GM12878 (cell line): ENCODE measurements at regions not wholly inside any gene's neighbourhood (a gene's known extent, or its start where the extent isn't known, plus 50 kb on each side); places are given as distances from the start of the nearest gene placed in this dataset.

Source experiments
- ATAC-seq: fragments of 200-7000 bp; cut with Tn5 transposase; 3 replicates; pipeline ENCODE4 v1.9.1; 2020; ENCODE audit warnings: mild to moderate bottlenecking, moderate library complexity
- BruUV-seq: library from RNA; stranded (reverse); fragments of 400-500 nt; replicated peaks from 2 replicates; lab custom pipeline; 2021; lab: Mats Ljungman, UMichigan
- CTCF ChIA-PET: fragments of 300-600 bp; sonication (Branson Sonifier 250); formaldehyde crosslinking; extraction: SDS; loops from one replicate; lab custom pipeline; 2021; ENCODE audit warnings: inconsistent platforms; lab: Yijun Ruan, JAX
- POLR2A ChIA-PET: fragments of 350-600 bp; formaldehyde crosslinking; extraction: SDS; loops from one replicate; lab custom pipeline; 2021; ENCODE audit warnings: inconsistent platforms; lab: Charles Lee
- RAD21 ChIA-PET: fragments of 300-600 bp; sonication (Branson Sonifier 250); formaldehyde crosslinking; loops from one replicate; lab custom pipeline; 2023; ENCODE audit warnings: antibody characterized with exemption; ENCODE audit not compliant: unreplicated experiment; lab: Charles Lee
- SMC1A ChIA-PET: fragments of 300-600 bp; sonication (Branson Sonifier 250); formaldehyde crosslinking; loops from one replicate; lab custom pipeline; 2023; ENCODE audit not compliant: unreplicated experiment, uncharacterized antibody; lab: Charles Lee
- DNase-seq: peaks from one replicate; pipeline ENCODE4 v3.0.0-alpha.2; 2011; ENCODE audit warnings: low read depth, low spot score
- FAIRE-seq: peaks from 3 replicates; lab custom pipeline; 2011; peaks lifted over from hg19 to GRCh38; lab: Jason Lieb, UNC
- H2AFZ ChIP-seq: 2 replicates; pipeline ENCODE4 v1.6.0; 2011; ENCODE audit warnings: low read depth, low read length, control low read depth; ENCODE audit not compliant: control insufficient read depth
- H3K27ac ChIP-seq: 2 replicates; pipeline ENCODE4 v1.5.1; 2011; ENCODE audit warnings: control low read depth; ENCODE audit not compliant: control insufficient read depth, insufficient read depth
- H3K27me3 ChIP-seq, 2 experiments: replicated peaks in 1 of 2; 2 replicates each; pipeline versions ENCODE4 v1.6.0 to v1.6.1; 2011; ENCODE audit warnings: low read length in 1 of 2; ENCODE audit not compliant: control insufficient read depth in 2 of 2, insufficient read depth in 2 of 2
- H3K36me3 ChIP-seq, 2 experiments: 2 replicates each; pipeline ENCODE4 v1.5.1; 2011; ENCODE audit warnings: low read length in 1 of 2; ENCODE audit not compliant: control insufficient read depth in 2 of 2, insufficient read depth in 2 of 2
- H3K4me1 ChIP-seq: 2 replicates; pipeline ENCODE4 v1.6.1; 2011; ENCODE audit warnings: mild to moderate bottlenecking, low read length, moderate library complexity, mixed read lengths; ENCODE audit not compliant: control insufficient read depth, insufficient read depth
- H3K4me2 ChIP-seq: 2 replicates; pipeline ENCODE4 v1.6.0; 2011; ENCODE audit warnings: control low read depth; ENCODE audit not compliant: control insufficient read depth, insufficient read depth
- H3K4me3 ChIP-seq: fragments of 200-600 bp; sonication (generic); 2 replicates; pipeline ENCODE4 v1.5.1; 2016
- H3K79me2 ChIP-seq: 2 replicates; pipeline ENCODE4 v1.6.0; 2011; ENCODE audit warnings: low read length; ENCODE audit not compliant: control insufficient read depth, insufficient read depth
- H3K9ac ChIP-seq: 2 replicates; pipeline ENCODE4 v1.8.0; 2011; ENCODE audit warnings: low read length, control low read depth, mixed read lengths; ENCODE audit not compliant: control insufficient read depth, insufficient read depth
- H3K9me3 ChIP-seq: replicated peaks from 3 replicates; pipeline ENCODE4 v1.5.1; 2011; ENCODE audit warnings: mild to moderate bottlenecking, low read length; ENCODE audit not compliant: control insufficient read depth, insufficient read depth
- H4K20me1 ChIP-seq: 2 replicates; pipeline ENCODE4 v1.6.0; 2011; ENCODE audit not compliant: control insufficient read depth, insufficient read depth
- CHD2 ChIP-seq: IDR thresholded peaks from 2 replicates; pipeline ENCODE4 v1.6.1; 2011; ENCODE audit warnings: low read depth, low read length, improper control_type of control experiment, borderline replicate concordance
- SMARCA5 ChIP-seq: fragments of 450-650 bp; IDR thresholded peaks from 2 replicates; pipeline ENCODE4 v1.6.1; 2017; ENCODE audit warnings: mild to moderate bottlenecking
- ZNF274 ChIP-seq: IDR thresholded peaks from one replicate; pipeline ENCODE4 v1.8.0; 2011; ENCODE audit not compliant: insufficient read length, insufficient read depth
- WGBS: methylation state at CpG from one replicate; pipeline ENCODE4 v1.1.6; 2016; ENCODE audit warnings: low lambda C conversion rate; ENCODE audit not compliant: insufficient replicate concordance, insufficient coverage; ENCODE audit errors: missing lambda C conversion rate; 5-methylcytosine and 5-hydroxymethylcytosine counted together
- in situ Hi-C: fragments of 300-500 bp; cut with MboI; formaldehyde crosslinking; loops from 9 replicates; pipeline ENCODE4 v1.14.3; 2018; ENCODE audit warnings: mixed read lengths
- intact Hi-C: fragments of 100-400 bp; cut with micrococcal nuclease; formaldehyde crosslinking; loops from one replicate; pipeline ENCODE4 v1.14.2; 2022; ENCODE audit not compliant: unreplicated experiment
- TF ChIP-seq, protein P1 (sequence below): fragments of 450-650 bp; conservative IDR thresholded peaks from 2 replicates; pipeline ENCODE4 v1.6.1; 2017; ENCODE audit warnings: mild to moderate bottlenecking, moderate library complexity
- TF ChIP-seq, protein P2 (sequence below): IDR thresholded peaks from 2 replicates; pipeline ENCODE4 v1.6.1; 2012; ENCODE audit warnings: low read depth, low read length, improper control_type of control experiment
- TF ChIP-seq, protein P3 (sequence below): fragments of 150-350 bp; IDR thresholded peaks from 2 replicates; pipeline ENCODE4 v1.6.1; 2016; ENCODE audit warnings: low read depth, low read length

DNA sequence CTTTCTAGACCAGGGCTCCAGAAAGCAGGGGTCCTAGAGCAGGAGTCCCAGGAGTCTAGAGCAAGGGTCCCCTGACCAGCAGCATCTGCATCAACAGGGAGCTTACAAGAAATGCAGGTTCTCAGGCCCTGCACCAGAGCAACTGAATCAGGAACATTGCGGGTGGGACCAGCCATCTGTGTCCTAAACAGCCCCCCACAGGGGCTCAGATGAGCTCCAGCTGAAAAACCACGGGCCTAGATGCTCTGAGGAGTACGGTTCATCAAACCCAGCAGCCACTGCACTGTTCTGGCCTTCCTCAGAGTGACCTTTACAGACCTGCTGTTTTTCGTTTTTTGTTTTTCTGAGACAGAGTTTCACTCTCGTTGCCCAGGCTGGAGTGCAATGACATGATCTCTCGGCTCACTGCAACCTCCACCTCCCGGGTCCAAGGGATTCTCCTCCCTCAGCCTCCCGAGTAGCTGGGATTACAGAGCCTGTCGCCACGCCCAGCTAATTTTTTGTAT is 438.2 kb downstream of the SOX9 start:
- ChIA-PET CTCF (interaction anchor here (0.6 to 12.0 kb wide), 44 partner anchors 10 to 815 kb away, joined by 3 to 527 read pairs (median 6); partner anchors contain the start of gene SSTR2), SMC1A (interaction anchor here (0.6 to 11.9 kb wide), 31 partner anchors 9 to 1396 kb away, joined by 3 to 349 read pairs (median 4); no protein-coding TSS in a partner anchor)
- Histone ChIP-seq H3K79me2 (no peaks in the 10 kb centered on the region), H3K4me1 (no peaks in the 10 kb centered on the region)
- DNase-seq, result no peak
- intact Hi-C loops, result loop anchor here (1.0 kb wide), 1 partner anchor 427 kb away; no protein-coding TSS in a partner anchor
- TF ChIP-seq, protein P1, sequence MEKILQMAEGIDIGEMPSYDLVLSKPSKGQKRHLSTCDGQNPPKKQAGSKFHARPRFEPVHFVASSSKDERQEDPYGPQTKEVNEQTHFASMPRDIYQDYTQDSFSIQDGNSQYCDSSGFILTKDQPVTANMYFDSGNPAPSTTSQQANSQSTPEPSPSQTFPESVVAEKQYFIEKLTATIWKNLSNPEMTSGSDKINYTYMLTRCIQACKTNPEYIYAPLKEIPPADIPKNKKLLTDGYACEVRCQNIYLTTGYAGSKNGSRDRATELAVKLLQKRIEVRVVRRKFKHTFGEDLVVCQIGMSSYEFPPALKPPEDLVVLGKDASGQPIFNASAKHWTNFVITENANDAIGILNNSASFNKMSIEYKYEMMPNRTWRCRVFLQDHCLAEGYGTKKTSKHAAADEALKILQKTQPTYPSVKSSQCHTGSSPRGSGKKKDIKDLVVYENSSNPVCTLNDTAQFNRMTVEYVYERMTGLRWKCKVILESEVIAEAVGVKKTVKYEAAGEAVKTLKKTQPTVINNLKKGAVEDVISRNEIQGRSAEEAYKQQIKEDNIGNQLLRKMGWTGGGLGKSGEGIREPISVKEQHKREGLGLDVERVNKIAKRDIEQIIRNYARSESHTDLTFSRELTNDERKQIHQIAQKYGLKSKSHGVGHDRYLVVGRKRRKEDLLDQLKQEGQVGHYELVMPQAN, result no peak
- TF ChIP-seq ZNF274 (no peak), CHD2 (no peak), SMARCA5 (no peak)
- TF ChIP-seq, protein P2, sequence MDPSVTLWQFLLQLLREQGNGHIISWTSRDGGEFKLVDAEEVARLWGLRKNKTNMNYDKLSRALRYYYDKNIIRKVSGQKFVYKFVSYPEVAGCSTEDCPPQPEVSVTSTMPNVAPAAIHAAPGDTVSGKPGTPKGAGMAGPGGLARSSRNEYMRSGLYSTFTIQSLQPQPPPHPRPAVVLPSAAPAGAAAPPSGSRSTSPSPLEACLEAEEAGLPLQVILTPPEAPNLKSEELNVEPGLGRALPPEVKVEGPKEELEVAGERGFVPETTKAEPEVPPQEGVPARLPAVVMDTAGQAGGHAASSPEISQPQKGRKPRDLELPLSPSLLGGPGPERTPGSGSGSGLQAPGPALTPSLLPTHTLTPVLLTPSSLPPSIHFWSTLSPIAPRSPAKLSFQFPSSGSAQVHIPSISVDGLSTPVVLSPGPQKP, result no peak
- TF ChIP-seq, protein P3, sequence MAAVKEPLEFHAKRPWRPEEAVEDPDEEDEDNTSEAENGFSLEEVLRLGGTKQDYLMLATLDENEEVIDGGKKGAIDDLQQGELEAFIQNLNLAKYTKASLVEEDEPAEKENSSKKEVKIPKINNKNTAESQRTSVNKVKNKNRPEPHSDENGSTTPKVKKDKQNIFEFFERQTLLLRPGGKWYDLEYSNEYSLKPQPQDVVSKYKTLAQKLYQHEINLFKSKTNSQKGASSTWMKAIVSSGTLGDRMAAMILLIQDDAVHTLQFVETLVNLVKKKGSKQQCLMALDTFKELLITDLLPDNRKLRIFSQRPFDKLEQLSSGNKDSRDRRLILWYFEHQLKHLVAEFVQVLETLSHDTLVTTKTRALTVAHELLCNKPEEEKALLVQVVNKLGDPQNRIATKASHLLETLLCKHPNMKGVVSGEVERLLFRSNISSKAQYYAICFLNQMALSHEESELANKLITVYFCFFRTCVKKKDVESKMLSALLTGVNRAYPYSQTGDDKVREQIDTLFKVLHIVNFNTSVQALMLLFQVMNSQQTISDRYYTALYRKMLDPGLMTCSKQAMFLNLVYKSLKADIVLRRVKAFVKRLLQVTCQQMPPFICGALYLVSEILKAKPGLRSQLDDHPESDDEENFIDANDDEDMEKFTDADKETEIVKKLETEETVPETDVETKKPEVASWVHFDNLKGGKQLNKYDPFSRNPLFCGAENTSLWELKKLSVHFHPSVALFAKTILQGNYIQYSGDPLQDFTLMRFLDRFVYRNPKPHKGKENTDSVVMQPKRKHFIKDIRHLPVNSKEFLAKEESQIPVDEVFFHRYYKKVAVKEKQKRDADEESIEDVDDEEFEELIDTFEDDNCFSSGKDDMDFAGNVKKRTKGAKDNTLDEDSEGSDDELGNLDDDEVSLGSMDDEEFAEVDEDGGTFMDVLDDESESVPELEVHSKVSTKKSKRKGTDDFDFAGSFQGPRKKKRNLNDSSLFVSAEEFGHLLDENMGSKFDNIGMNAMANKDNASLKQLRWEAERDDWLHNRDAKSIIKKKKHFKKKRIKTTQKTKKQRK, result no peak
- TF ChIP-seq, all 136 proteins: peak for 0
- H3K9me3 ChIP-seq, result no peaks in the 10 kb centered on the region
- H3K9ac ChIP-seq, result no peak overlapping the region
- ATAC-seq, result peak; percentile 13; the same call in 2 of the 3 replicates
- no peak overlapping the region for H2AFZ ChIP-seq
- no peak for FAIRE-seq
- ChIA-PET POLR2A (interaction anchor here (1.0 to 2.1 kb wide), 2 partner anchors 29 to 167 kb away, joined by 3 to 7 read pairs; no protein-coding TSS in a partner anchor), RAD21 (interaction anchor here (0.8 to 10.1 kb wide), 23 partner anchors 28 to 687 kb away, joined by 3 to 271 read pairs (median 5); no protein-coding TSS in a partner anchor)
- H4K20me1 ChIP-seq, result no peaks in the 10 kb centered on the region
- H3K36me3 ChIP-seq, result no peaks in the 10 kb centered on the region; a peak in 1 of 4 replicates
- H3K4me3 ChIP-seq, result no peak overlapping the region
- no peaks in the 10 kb centered on the region for H3K27me3 ChIP-seq
- H3K27ac ChIP-seq, result no peak overlapping the region
- in situ Hi-C loops, result loop anchor here (5.0 kb wide), 1 partner anchor 168 kb away; no protein-coding TSS in a partner anchor
- H3K4me2 ChIP-seq, result no peak overlapping the region
- 38% methylated on average over 10 of the region's 10 CpGs for WGBS
- no TSS peak for BruUV-seq
